Endodermal cell (in vitro differentiated cells): ENCODE measurements at regions not wholly inside any gene's neighbourhood (a gene's known extent, or its start where the extent isn't known, plus 50 kb on each side); places are given as distances from the start of the nearest gene placed in this dataset.

ENCODE experiments used
- DNase-seq: peaks from one replicate; pipeline ENCODE4 v3.0.0-alpha.2; 2017
- H3K27ac ChIP-seq: 2 replicates; pipeline ENCODE4 v1.5.1; 2013; ENCODE audit warnings: mild to moderate bottlenecking, low read depth, low read length, moderate library complexity
- H3K27me3 ChIP-seq: 2 replicates; pipeline ENCODE4 v1.6.1; 2013; ENCODE audit warnings: mild to moderate bottlenecking, low read length, moderate library complexity; ENCODE audit not compliant: insufficient read depth, control insufficient read depth, poor library complexity, severe bottlenecking
- H3K36me3 ChIP-seq: 2 replicates; pipeline ENCODE4 v1.7.0; 2013; ENCODE audit warnings: mild to moderate bottlenecking, low read length, moderate library complexity; ENCODE audit not compliant: control insufficient read depth, insufficient read depth
- H3K4me1 ChIP-seq: one replicate; pipeline ENCODE4 v1.7.0; 2013; ENCODE audit warnings: low read length; ENCODE audit not compliant: control insufficient read depth, insufficient read depth
- H3K4me3 ChIP-seq: 2 replicates; pipeline ENCODE4 v1.5.1; 2013; ENCODE audit warnings: mild to moderate bottlenecking, low read length, moderate library complexity
- H3K9ac ChIP-seq: 2 replicates; pipeline ENCODE4 v1.6.1; 2013; ENCODE audit warnings: mild to moderate bottlenecking, low read length, moderate library complexity; ENCODE audit not compliant: poor library complexity, severe bottlenecking; ENCODE audit errors: extremely low read depth
- H3K9me3 ChIP-seq: 2 replicates; pipeline ENCODE4 v1.6.1; 2013; ENCODE audit warnings: mild to moderate bottlenecking, low read length, moderate library complexity; ENCODE audit not compliant: control insufficient read depth
- H3K27ac Mint-ChIP-seq: 2 replicates; pipeline ENCODE4 v1.8.0; 2020; ENCODE audit warnings: mixed read lengths
- H3K27me3 Mint-ChIP-seq: 2 replicates; pipeline ENCODE4 v1.8.0; 2021; ENCODE audit warnings: mild to moderate bottlenecking, mixed read lengths; ENCODE audit not compliant: insufficient read depth
- H3K36me3 Mint-ChIP-seq: 2 replicates; pipeline ENCODE4 v1.8.0; 2020; ENCODE audit warnings: low read depth, mixed read lengths
- H3K4me1 Mint-ChIP-seq: 2 replicates; pipeline ENCODE4 v1.8.0; 2020; ENCODE audit warnings: mixed read lengths
- H3K4me3 Mint-ChIP-seq: 2 replicates; pipeline ENCODE4 v1.8.0; 2020; ENCODE audit warnings: mild to moderate bottlenecking, moderate library complexity, mixed read lengths
- H3K9me3 Mint-ChIP-seq: 2 replicates; pipeline ENCODE4 v1.8.0; 2020; ENCODE audit warnings: mild to moderate bottlenecking, mixed read lengths
- WGBS, 2 experiments: methylation state at CpG; one replicate each; pipeline versions ENCODE4 v1.1.5 to v1.1.7; 2013; ENCODE audit warnings: missing lambda C conversion rate in 2 of 2, mixed read lengths in 1 of 2; ENCODE audit not compliant: insufficient coverage in 1 of 2, insufficient read length in 1 of 2; 5-methylcytosine and 5-hydroxymethylcytosine counted together
- TF ChIP-seq, protein P1 (sequence below): fragments of 200-600 bp; sonication (generic); conservative IDR thresholded peaks from 2 replicates; pipeline ENCODE4 v1.5.0; 2021; ENCODE audit warnings: antibody characterized with exemption, mild to moderate bottlenecking

DNA sequence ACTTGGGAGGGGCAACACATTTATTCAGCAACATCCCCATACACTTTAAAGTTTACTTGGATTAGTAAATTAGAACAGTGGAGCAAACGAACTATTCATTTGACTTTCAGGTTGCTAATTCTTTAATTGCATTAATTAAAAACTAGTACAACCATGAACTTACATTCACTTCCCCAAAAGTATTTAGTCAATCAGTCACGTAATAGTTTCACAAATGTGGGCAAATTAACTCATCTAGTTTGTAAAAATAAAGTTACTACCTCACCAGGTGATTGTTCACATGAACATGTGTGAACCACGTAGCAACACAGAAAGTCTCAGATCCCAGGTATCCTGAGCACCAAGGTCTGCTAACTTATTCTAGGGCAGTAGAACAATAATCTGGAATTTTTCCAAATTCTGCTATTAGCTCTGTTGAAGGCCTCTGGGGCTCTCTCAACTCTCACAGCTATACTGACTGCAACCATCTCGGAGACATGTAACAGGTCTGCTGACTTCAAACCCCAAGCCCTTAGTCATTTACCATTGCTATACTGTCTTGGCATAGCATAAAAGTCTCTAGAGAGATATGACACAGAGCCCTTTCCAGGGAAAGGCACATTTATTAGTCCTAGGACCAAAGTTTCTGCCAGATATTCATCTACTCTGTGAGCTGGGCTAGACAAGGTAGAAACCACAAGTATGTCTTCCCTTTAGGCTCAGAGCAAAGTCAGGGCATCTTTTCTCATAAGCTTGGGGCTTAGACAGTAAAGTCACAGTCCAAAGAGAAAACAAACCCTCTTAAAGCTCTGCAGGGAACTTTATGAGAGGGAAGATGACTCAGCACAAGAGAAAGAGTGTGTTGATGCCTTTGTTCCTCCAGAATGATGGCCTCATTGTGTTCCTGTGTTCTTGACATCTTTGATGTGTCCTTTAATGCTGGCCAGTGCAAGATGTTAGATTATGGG, 50.9 kb upstream of the CCDC28A start:
- no peak overlapping the region for H3K4me3 ChIP-seq
- 91 to 94% methylated on average over 4 of the region's 4 CpGs for WGBS, 2 experiments
- H3K27me3 Mint-ChIP-seq: no peaks in the 10 kb centered on the region
- H3K9me3 Mint-ChIP-seq: no peaks in the 10 kb centered on the region
- H3K4me3 Mint-ChIP-seq: no peak overlapping the region
- no peaks in the 10 kb centered on the region for H3K9me3 ChIP-seq
- no peak overlapping the region for H3K9ac ChIP-seq
- H3K4me1 Mint-ChIP-seq: peaks cover 15% of the 10 kb centered on the region
- TF ChIP-seq, protein P1, sequence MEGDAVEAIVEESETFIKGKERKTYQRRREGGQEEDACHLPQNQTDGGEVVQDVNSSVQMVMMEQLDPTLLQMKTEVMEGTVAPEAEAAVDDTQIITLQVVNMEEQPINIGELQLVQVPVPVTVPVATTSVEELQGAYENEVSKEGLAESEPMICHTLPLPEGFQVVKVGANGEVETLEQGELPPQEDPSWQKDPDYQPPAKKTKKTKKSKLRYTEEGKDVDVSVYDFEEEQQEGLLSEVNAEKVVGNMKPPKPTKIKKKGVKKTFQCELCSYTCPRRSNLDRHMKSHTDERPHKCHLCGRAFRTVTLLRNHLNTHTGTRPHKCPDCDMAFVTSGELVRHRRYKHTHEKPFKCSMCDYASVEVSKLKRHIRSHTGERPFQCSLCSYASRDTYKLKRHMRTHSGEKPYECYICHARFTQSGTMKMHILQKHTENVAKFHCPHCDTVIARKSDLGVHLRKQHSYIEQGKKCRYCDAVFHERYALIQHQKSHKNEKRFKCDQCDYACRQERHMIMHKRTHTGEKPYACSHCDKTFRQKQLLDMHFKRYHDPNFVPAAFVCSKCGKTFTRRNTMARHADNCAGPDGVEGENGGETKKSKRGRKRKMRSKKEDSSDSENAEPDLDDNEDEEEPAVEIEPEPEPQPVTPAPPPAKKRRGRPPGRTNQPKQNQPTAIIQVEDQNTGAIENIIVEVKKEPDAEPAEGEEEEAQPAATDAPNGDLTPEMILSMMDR: no peak
- no peaks in the 10 kb centered on the region for H3K36me3 ChIP-seq
- H3K27ac Mint-ChIP-seq: peak overlapping the region; percentile 10
- peaks cover 3% of the 10 kb centered on the region for H3K4me1 ChIP-seq
- no peaks in the 10 kb centered on the region for H3K27me3 ChIP-seq
- H3K36me3 Mint-ChIP-seq: no peaks in the 10 kb centered on the region
- no peak for DNase-seq
- no peak overlapping the region for H3K27ac ChIP-seq
